Right ventricle myocardium inferior (tissue), 1 donor: ENCODE measurements at regions not wholly inside any gene's neighbourhood (a gene's known extent, or its start where the extent isn't known, plus 50 kb on each side); places are given as distances from the start of the nearest gene placed in this dataset.

ENCODE experiments used
- ATAC-seq: fragments of 200-7000 bp; cut with Tn5 transposase; one replicate; pipeline ENCODE4 v1.9.1; 2020; ENCODE audit warnings: mild to moderate bottlenecking, moderate library complexity
- DNase-seq: peaks from one replicate; pipeline ENCODE4 v3.0.0; 2021; ENCODE audit errors: missing footprints
- intact Hi-C: fragments of 100-400 bp; cut with DNase I; formaldehyde crosslinking; loops from one replicate; pipeline ENCODE4 v1.11.0; 2022
- donor health status: DM: no; HTN: yes; CAD: no; lungs with severe emphysema.

GRCh38 chr18:70650878-70651277 lies 362.0 kb downstream of the SOCS6 start:
- no peak for ATAC-seq
- intact Hi-C loops = no loop called here
- DNase-seq = no peak

- ATAC-seq = no peak
- DNase-seq = no peak
- intact Hi-C loops = no loop called here
Observed at GRCh38 chr18:70649683-70650082, 360.8 kb downstream of the SOCS6 start.

- DNase-seq = no peak
- intact Hi-C loops = no loop called here
- ATAC-seq = no peak
Observed at GRCh38 chr18:70645971-70646370, 357.1 kb downstream of the SOCS6 start.

GRCh38 chr18:70643812-70644211 lies 355.0 kb downstream of the SOCS6 start:
- DNase-seq (no peak), ATAC-seq (no peak)
- intact Hi-C loops = no loop called here

- intact Hi-C loops = no loop called here
- ATAC-seq (no peak), DNase-seq (no peak)
Observed at GRCh38 chr18:70641156-70641775, 352.4 kb downstream of the SOCS6 start.

GRCh38 chr18:70640336-70640887 lies 351.6 kb downstream of the SOCS6 start:
- ATAC-seq = no peak
- intact Hi-C loops = no loop called here

GRCh38 chr18:70636991-70637390 lies 348.1 kb downstream of the SOCS6 start:
- DNase-seq (no peak), ATAC-seq (peak; percentile 48)
- intact Hi-C loops = no loop called here

More at GRCh38 chr18:70640336-70640887, 351.6 kb downstream of the SOCS6 start:
- DNase-seq = no peak

GRCh38 chr18:70634576-70635147 lies 345.8 kb downstream of the SOCS6 start:
- intact Hi-C loops = no loop called here
- no peak for DNase-seq
- no peak for ATAC-seq

GRCh38 chr18:70627182-70627802 lies 338.4 kb downstream of the SOCS6 start:
- no peak for ATAC-seq
- intact Hi-C loops = no loop called here

GRCh38 chr18:70622622-70623419 lies 334.0 kb downstream of the SOCS6 start:
- ATAC-seq (no peak), DNase-seq (no peak)
- intact Hi-C loops = no loop called here

More at GRCh38 chr18:70627182-70627802, 338.4 kb downstream of the SOCS6 start:
- no peak for DNase-seq

GRCh38 chr18:70621710-70622109 lies 332.9 kb downstream of the SOCS6 start:
- DNase-seq = no peak
- intact Hi-C loops = no loop called here
- ATAC-seq = no peak

- ATAC-seq (no peak), DNase-seq (no peak)
- intact Hi-C loops = no loop called here
Observed at GRCh38 chr18:70620837-70621612, 332.2 kb downstream of the SOCS6 start.

GRCh38 chr18:70617020-70617763 lies 328.3 kb downstream of the SOCS6 start:
- no peak for DNase-seq

GRCh38 chr18:70600225-70600925 lies 311.5 kb downstream of the SOCS6 start:
- no peak for ATAC-seq
- intact Hi-C loops = no loop called here
- DNase-seq = no peak

More at GRCh38 chr18:70617020-70617763, 328.3 kb downstream of the SOCS6 start:
- ATAC-seq = no peak
- intact Hi-C loops = no loop called here

GRCh38 chr18:70598406-70598805 lies 309.6 kb downstream of the SOCS6 start:
- DNase-seq (no peak), ATAC-seq (no peak)
- intact Hi-C loops = no loop called here

GRCh38 chr18:70582981-70583380 lies 294.1 kb downstream of the SOCS6 start:
- no peak for DNase-seq
- intact Hi-C loops = no loop called here
- ATAC-seq = no peak

GRCh38 chr18:70578480-70578879 lies 289.6 kb downstream of the SOCS6 start:
- intact Hi-C loops = no loop called here
- DNase-seq = no peak
- no peak for ATAC-seq
